DND-41 (cell line): ENCODE measurements at regions not wholly inside any gene's neighbourhood (a gene's known extent, or its start where the extent isn't known, plus 50 kb on each side); places are given as distances from the start of the nearest gene placed in this dataset.

ENCODE experiments used
- ATAC-seq: fragments of 200-7000 bp; cut with Tn5 transposase; 3 replicates; pipeline ENCODE4 v1.9.1; 2021; ENCODE audit warnings: low read depth; ENCODE audit not compliant: insufficient read depth
- DNase-seq: peaks from one replicate; pipeline ENCODE4 v3.0.0-alpha.2; 2020
- H2AFZ ChIP-seq: 2 replicates; pipeline ENCODE4 v1.6.0; 2012; ENCODE audit warnings: low read depth, low read length
- H3K27ac ChIP-seq: 2 replicates; pipeline ENCODE4 v1.5.1; 2012; ENCODE audit warnings: low read length, inconsistent platforms
- H3K27me3 ChIP-seq: fragments of 200-600 bp; sonication (generic); 2 replicates; pipeline ENCODE4 v1.6.0; 2012; ENCODE audit warnings: low read length, mild to moderate bottlenecking, inconsistent platforms; ENCODE audit not compliant: insufficient read depth, poor library complexity
- H3K36me3 ChIP-seq: 2 replicates; pipeline ENCODE4 v1.5.1; 2012; ENCODE audit warnings: low read length, inconsistent platforms; ENCODE audit not compliant: insufficient read depth
- H3K4me1 ChIP-seq: 2 replicates; pipeline ENCODE4 v1.5.1; 2012; ENCODE audit warnings: mild to moderate bottlenecking, low read length; ENCODE audit not compliant: insufficient read depth
- H3K4me2 ChIP-seq: 2 replicates; pipeline ENCODE4 v1.6.0; 2012; ENCODE audit warnings: mild to moderate bottlenecking, moderate library complexity, low read length, inconsistent platforms; ENCODE audit not compliant: insufficient read depth
- H3K4me3 ChIP-seq, 2 experiments: fragments of 200-600 bp in 1 of 2; shearing (Covaris generic) in 1 of 2; 2 replicates each; pipeline ENCODE4 v1.5.1; 2012 to 2016; ENCODE audit warnings: inconsistent platforms in 2 of 2, low read length in 2 of 2, mild to moderate bottlenecking in 2 of 2, low read depth in 1 of 2, moderate library complexity in 1 of 2
- H3K79me2 ChIP-seq: 2 replicates; pipeline ENCODE4 v1.6.0; 2012; ENCODE audit warnings: low read length, inconsistent platforms; ENCODE audit not compliant: insufficient read depth
- H3K9ac ChIP-seq: 2 replicates; pipeline ENCODE4 v1.6.0; 2012; ENCODE audit warnings: low read depth, mild to moderate bottlenecking, inconsistent platforms, low read length, moderate library complexity
- H3K9me3 ChIP-seq: 2 replicates; pipeline ENCODE4 v1.5.1; 2012; ENCODE audit warnings: low read length, moderate library complexity, mild to moderate bottlenecking, inconsistent platforms; ENCODE audit not compliant: insufficient read depth, severe bottlenecking
- H4K20me1 ChIP-seq: 2 replicates; pipeline ENCODE4 v1.6.0; 2012; ENCODE audit warnings: low read length; ENCODE audit not compliant: insufficient read depth
- CTCF ChIP-seq: IDR thresholded peaks from 2 replicates; pipeline ENCODE4 v1.5.1; 2012; ENCODE audit warnings: borderline replicate concordance, low read length, moderate library complexity, mild to moderate bottlenecking; ENCODE audit not compliant: poor library complexity, severe bottlenecking; ENCODE audit errors: extremely low read depth
- EZH2 ChIP-seq: IDR thresholded peaks from 3 replicates; pipeline ENCODE4 v1.6.1; 2012; ENCODE audit warnings: borderline replicate concordance, low read depth, mild to moderate bottlenecking, moderate library complexity, low read length, inconsistent platforms; ENCODE audit not compliant: severe bottlenecking

GRCh38 chr4:123802082-123802645, 405.6 kb downstream of the SPRY1 start:
- Histone ChIP-seq H2AFZ (no peak overlapping the region), H3K27ac (no peak overlapping the region), H3K36me3 (no peaks in the 10 kb centered on the region), H3K27me3 (no peaks in the 10 kb centered on the region), H4K20me1 (no peaks in the 10 kb centered on the region), H3K4me1 (no peaks in the 10 kb centered on the region), H3K9me3 (no peaks in the 10 kb centered on the region), H3K79me2 (no peaks in the 10 kb centered on the region), H3K4me3 (no peak overlapping the region), H3K4me2 (no peak overlapping the region), H3K9ac (no peak overlapping the region)
- DNase-seq, result no peak
- no peak for ATAC-seq
- TF ChIP-seq CTCF, result no peak
- TF ChIP-seq EZH2, result no peak

GRCh38 chr4:123802933-123803332, 406.3 kb downstream of the SPRY1 start:
- Histone ChIP-seq H3K9ac (no peak overlapping the region), H3K4me1 (no peaks in the 10 kb centered on the region), H4K20me1 (no peaks in the 10 kb centered on the region), H3K9me3 (no peaks in the 10 kb centered on the region), H3K79me2 (no peaks in the 10 kb centered on the region), H3K27me3 (no peaks in the 10 kb centered on the region), H2AFZ (no peak overlapping the region), H3K36me3 (no peaks in the 10 kb centered on the region), H3K4me2 (no peak overlapping the region), H3K4me3 (no peak overlapping the region), H3K27ac (no peak overlapping the region)
- ATAC-seq, result no peak
- DNase-seq, result no peak
- TF ChIP-seq EZH2 (no peak), CTCF (no peak)

- Histone ChIP-seq H3K79me2 (no peaks in the 10 kb centered on the region), H3K4me1 (no peaks in the 10 kb centered on the region), H4K20me1 (no peaks in the 10 kb centered on the region), H3K27me3 (no peaks in the 10 kb centered on the region), H3K9ac (no peak overlapping the region), H3K9me3 (no peaks in the 10 kb centered on the region), H2AFZ (no peak overlapping the region), H3K4me3 (no peak overlapping the region), H3K36me3 (no peaks in the 10 kb centered on the region), H3K27ac (no peak overlapping the region), H3K4me2 (no peak overlapping the region)
- no peak for DNase-seq
- TF ChIP-seq EZH2 (no peak), CTCF (no peak)
- no peak for ATAC-seq
Observed at GRCh38 chr4:123804196-123804721, 407.7 kb downstream of the SPRY1 start.
